Tibial nerve (tissue), 3 donors: ENCODE measurements at regions not wholly inside any gene's neighbourhood (a gene's known extent, or its start where the extent isn't known, plus 50 kb on each side); places are given as distances from the start of the nearest gene placed in this dataset.

Experiments
- POLR2A ChIP-seq, 2 donors: fragments of 450-650 bp; IDR thresholded peaks; one replicate each; pipeline ENCODE4 v1.6.1; 2017; ENCODE audit warnings: antibody characterized with exemption in 2 of 2, mild to moderate bottlenecking in 2 of 2, moderate library complexity in 2 of 2
- TF ChIP-seq, protein P1 (sequence below), 5 experiments: fragments of 200-600 bp in 3 of 5; fragments of 450-650 bp in 2 of 5; sonication (generic) in 3 of 5; IDR thresholded peaks; one replicate each; pipeline ENCODE4 v1.5.1; 2016 to 2019; ENCODE audit warnings: antibody characterized with exemption in 5 of 5, mild to moderate bottlenecking in 3 of 5, moderate library complexity in 2 of 5

- TF ChIP-seq POLR2A (IDR thresholded peaks at IDR 0.05): no peak
- TF ChIP-seq, protein P1, sequence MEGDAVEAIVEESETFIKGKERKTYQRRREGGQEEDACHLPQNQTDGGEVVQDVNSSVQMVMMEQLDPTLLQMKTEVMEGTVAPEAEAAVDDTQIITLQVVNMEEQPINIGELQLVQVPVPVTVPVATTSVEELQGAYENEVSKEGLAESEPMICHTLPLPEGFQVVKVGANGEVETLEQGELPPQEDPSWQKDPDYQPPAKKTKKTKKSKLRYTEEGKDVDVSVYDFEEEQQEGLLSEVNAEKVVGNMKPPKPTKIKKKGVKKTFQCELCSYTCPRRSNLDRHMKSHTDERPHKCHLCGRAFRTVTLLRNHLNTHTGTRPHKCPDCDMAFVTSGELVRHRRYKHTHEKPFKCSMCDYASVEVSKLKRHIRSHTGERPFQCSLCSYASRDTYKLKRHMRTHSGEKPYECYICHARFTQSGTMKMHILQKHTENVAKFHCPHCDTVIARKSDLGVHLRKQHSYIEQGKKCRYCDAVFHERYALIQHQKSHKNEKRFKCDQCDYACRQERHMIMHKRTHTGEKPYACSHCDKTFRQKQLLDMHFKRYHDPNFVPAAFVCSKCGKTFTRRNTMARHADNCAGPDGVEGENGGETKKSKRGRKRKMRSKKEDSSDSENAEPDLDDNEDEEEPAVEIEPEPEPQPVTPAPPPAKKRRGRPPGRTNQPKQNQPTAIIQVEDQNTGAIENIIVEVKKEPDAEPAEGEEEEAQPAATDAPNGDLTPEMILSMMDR (IDR thresholded peaks at IDR 0.05): no peak
Measured at GRCh38 chr16:62638324-62638911, 602.2 kb upstream of the CDH8 start.
